H54 (cell line): ENCODE measurements at regions not wholly inside any gene's neighbourhood (a gene's known extent, or its start where the extent isn't known, plus 50 kb on each side); places are given as distances from the start of the nearest gene placed in this dataset.

Source experiments
- DNase-seq: peaks from one replicate; pipeline ENCODE4 v3.0.0; 2011; ENCODE audit warnings: low spot score, mixed read lengths; ENCODE audit not compliant: insufficient read length
- FAIRE-seq: peaks from 3 replicates; lab custom pipeline; 2011; peaks lifted over from hg19 to GRCh38; lab: Jason Lieb, UNC
- POLR2A ChIP-seq: IDR thresholded peaks from 2 replicates; pipeline ENCODE4 v1.6.1; 2011; ENCODE audit warnings: low read depth, mild to moderate bottlenecking, low read length

DNA sequence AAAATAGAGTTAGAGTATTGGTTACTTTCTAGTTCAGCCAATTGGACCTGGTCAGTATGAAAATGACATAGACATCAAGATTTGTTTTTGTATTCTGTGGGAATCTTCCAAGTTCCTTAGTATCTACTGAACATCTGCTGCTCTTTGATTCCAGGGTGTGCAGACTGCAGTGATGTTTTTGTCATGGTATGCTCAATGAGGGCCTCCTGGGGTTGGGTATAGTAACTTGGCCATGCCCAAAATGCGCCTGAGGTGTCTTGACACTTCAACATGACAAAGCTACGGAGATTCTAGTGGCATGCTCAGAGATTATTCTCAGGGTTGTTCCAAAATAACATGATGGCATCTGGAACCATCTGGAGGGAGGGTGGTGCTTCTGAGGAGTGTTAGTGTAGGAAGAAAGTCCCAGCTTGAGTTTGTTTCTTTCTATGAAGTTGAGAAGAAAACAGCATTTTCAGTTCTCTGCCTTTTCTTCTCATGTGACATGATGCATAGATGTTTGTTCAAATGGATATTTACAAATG is 313.5 kb upstream of the TBL1XR1 start:
- TF ChIP-seq POLR2A = no peak
- DNase-seq (no peak), FAIRE-seq (no peak)

DNA sequence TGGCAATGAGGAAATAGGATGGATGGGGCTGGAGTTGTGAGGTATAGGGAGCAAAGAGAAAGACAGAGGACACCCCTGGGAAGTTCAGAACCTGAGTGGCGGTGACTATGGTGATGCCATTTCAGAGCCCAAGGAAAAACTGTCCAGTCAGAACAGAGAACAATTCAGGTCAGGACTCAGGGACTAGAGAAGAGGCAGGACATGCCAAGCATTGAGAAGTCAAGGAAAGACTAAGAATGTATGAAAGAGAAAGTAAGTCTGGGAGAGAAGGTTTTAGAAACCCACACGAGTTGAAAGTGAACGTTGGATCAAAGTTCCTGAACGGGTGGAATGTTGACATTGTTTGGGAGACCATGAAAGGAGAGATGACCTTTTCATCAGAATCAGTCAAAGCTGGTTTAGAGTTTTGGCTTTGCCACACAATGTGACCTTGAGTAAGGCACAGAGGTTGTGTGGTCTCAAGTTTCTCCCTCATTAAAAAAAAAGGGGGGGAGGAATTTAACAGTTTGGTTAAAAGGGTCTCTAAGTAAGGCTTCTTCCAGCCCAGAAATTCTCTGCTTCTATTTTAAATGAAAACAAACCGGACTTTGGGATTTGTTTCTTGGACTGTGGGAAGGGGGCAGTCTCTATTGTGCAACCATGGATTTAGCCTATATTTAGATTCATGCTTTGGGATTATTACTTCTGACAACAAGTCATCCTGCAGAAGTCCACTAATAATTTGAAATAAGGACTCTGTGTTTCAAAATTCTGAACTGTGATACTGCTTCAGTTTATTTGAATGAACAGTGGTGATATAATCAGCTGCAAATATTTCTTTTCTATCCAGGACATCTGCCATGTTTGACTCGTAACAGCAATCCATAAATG is 315.9 kb upstream of the TBL1XR1 start:
- FAIRE-seq (no peak), DNase-seq (no peak)
- TF ChIP-seq POLR2A = no peak

DNA sequence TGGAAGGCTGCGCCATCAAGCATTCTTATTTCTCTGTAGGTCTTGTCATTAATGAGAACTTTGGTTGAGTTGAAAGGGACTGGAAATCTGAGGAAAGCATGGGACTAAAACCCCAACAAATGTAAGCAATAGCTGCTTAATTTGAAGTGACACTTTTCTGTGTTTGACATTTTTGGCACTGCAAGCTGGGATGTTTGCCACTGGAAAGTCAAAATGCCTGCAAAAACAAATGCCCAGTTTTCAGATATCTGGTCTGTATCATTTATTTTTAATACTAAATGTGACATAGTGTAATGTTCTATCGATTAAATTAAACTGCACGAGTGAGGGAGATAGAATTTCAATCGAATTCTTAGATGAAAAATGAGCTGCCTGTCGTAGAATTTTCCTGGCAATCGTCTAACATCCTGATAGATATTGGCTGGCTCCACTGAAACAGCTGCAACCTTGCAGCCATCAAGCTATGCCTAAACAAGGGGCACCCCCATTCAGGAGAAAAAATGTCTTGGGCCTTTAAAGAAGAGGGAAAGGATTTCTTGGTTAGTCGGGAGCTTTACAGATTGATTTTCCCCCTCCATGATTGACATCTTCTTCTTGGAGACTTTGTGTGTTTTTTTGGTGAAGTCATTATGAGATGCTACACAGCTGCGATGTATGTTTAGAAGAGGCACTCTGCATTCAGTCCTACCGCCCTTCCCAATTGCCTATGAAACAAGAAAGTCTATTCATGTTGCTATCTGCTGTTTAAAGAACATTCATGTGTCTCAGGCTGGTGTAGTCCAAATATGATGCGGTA is 316.7 kb upstream of the TBL1XR1 start:
- FAIRE-seq = no peak
- TF ChIP-seq POLR2A = no peak
- DNase-seq = no peak

DNA sequence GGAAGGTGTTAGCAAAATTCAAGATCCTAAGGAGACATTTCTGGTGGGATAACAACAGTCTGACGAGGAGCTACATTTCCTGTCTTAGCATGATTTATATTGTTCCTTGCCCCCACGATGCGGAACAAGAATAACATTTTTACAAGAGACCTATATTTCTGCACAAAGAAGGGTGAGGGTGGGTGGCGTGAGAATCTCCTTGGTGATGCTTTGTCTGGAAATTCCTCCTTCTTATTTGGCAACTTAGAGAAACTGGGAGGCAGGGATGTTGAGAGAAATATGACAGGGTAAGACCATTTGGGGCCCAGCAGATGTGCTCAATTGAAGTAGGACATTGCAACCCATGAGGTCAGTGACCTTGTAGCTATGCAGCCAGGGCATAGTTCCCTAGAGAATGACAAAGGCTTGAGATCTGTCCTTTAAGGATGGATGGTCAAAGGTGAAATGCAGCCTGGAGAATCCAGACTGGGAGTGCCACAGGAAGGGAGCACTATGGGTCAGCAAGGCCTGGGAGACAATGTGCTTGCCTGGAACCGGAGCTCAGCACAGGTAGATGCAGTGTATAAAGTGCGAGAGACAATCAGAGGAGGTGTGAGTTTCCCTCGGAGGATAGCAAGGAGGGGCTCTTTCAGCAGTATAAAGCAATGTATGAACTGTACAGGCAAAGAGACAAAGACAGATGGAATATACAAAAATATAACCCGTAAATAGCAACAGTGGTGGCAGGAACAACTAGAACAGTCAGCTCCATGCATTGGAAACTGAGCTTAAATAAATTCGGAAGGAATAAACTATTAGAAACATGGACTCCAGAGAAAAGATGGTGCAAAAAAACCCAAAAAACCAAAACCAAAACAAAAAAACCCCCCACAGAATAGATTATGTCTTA is 317.6 kb upstream of the TBL1XR1 start:
- DNase-seq = no peak
- FAIRE-seq = no peak
- no peak for TF ChIP-seq POLR2A

DNA sequence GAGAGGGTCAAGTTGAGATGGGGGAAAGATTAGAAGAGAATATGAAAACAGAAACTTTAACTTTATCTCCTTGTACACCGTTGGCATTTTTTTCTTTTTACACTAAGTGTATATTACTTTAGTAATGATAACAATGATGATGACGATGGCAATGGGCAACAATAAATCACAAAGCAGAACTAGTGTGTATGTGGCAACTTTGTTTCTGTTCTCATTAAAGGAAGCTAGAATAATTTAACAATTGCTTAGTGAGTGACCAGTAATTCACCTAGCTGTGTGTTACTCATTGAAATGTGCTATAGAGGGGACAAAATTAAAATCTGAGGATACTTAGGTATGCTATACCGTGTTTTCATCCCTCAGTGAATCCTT is 318.5 kb upstream of the TBL1XR1 start:
- DNase-seq (no peak), FAIRE-seq (no peak)
- no peak for TF ChIP-seq POLR2A

DNA sequence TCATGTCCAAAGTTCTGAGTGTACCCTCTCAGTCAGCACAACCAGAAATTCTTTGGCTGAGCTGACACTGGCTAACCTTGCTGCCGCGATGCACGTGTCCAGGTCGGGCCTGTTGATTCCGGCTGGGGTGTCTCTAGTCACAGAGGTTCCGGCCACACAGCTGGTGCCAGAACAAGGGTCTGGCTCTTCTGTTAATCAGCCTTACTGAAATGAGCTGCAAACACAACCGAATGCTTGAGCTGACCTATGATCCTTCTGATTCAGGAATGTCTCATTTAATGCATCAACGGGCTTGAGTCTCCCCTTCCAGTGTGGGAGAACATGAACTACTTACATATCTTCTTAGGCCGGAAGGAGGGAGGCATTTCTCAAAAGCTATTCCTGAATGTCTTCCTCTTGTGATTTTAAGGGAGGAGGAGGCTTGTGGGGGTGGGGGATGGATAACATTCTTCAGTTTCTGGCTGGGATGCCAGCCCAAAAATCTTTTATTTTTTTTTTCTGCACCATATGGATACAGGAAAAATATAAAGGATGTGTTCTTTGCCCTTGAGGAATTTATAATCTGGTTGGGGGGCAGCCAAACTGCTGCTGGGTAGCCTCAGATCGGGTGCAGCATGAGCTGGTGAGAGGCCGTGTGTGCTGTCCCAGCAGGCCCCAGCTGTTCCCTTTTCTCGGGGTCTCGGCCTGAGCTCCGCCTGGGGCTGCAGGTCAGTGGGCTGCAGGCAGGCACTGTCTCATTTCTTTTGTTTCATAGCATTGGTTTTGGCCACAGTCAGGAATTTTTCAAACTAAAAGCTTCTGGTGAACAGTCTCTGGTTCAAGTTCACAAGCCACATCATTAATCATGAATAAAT is 319.1 kb upstream of the TBL1XR1 start:
- no peak for FAIRE-seq
- no peak for TF ChIP-seq POLR2A
- DNase-seq = no peak

DNA sequence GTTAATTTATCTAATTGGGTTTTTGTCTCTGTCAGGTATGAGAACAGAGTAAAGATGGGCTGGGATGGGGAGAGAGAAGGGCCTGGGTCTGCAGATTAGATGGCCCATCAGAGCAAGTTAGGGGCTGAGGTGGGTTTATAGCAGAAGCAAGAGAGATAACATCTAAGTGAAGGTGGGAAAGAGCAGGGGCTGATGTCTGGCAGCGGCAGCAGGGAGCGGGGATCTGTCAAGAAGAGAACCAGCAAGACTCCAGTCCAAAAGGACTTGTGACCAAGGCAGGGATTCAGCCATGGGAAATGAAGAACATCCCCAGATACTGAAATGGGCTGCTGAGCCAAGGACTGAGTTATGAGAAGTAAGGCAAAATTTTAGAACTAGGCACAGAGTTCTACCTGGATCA is 320.6 kb upstream of the TBL1XR1 start:
- TF ChIP-seq POLR2A = no peak
- DNase-seq (no peak), FAIRE-seq (no peak)

DNA sequence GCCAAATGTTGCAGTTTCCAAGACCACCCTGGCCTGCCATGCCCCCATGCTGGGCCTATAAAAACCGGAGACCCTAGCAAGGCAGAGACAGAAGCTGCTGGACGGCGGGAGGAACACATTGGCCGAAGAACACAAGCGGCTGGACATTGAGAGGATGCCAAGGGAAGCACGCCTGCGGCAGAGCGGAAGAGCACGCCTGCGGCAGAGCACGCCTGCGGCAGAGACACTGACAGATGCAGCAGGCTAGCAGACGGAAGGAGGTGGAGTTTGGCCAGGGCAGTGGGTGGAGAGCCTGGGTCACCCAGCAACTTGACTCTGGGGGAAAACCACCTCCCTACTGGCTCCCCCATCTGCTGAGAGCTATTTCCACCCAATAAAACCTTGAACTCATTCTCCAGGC is 322.3 kb upstream of the TBL1XR1 start:
- FAIRE-seq = no peak
- TF ChIP-seq POLR2A = no peak
- no peak for DNase-seq

DNA sequence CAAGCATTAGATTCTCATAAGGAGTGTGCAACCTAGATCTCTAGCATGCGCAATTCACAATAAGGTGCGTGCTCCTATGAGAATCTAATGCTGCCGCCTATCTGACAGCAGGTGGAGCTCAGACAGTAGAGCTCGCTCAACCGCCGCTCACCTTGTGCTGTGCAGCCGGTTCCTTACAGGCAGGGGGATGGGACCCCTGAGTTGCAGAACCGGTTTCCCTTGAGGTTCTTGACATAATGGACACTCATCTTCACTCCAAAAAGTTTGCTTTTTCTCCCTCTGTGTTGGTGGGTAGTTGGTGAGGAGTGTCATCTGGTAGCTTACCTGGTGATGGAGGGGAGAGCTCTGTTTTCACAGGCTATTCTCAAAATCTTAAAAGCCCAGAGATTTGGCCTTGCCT is 324.0 kb upstream of the TBL1XR1 start:
- DNase-seq = no peak
- TF ChIP-seq POLR2A = no peak
- no peak for FAIRE-seq

DNA sequence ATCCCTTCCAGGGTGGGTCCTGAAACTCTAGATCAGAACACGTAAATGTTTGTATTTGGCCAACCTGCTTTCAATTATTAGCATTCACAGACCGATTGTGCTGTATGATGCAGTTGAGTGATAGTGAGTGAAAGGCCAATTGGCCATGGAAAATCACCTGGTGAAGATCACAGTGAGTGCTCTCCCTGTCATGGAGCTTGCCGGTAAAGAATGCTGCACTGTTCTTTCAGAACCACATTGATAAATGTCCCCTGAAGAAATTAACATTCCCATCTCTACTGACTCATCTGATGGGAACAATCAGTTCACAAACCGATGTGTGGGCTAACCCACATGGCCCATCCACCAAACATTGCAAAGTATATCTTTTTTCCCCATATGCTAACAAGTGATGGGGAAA is 324.8 kb upstream of the TBL1XR1 start:
- FAIRE-seq (no peak), DNase-seq (no peak)
- TF ChIP-seq POLR2A = no peak

DNA sequence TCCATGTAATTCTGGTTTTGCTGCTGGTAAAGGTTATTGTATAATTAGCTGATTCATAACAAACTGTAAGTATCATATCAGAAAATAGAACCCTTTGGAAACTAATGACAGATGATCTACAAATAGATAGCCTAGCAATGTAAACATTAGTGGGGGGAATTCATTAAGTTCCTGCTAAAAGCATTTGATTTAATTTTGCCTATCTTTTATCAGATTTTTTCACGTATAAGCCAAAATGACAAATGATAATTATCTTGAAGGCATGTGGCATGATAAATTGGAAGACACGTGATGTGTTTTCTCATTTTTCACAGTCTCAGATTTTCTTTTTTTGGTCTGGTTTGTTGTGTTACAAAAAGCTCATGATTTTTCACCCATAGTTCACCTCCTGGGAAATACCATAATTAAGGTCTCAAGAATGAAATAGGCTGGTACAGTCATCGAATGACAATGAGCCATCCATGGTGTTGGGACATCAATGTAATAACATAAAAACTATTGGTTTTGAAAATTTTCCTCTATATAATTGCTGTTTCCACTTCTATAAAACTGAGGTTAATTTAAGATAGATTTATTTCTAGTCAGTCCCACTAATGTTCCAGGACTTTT is 325.9 kb upstream of the TBL1XR1 start:
- FAIRE-seq = no peak
- no peak for TF ChIP-seq POLR2A
- no peak for DNase-seq

DNA sequence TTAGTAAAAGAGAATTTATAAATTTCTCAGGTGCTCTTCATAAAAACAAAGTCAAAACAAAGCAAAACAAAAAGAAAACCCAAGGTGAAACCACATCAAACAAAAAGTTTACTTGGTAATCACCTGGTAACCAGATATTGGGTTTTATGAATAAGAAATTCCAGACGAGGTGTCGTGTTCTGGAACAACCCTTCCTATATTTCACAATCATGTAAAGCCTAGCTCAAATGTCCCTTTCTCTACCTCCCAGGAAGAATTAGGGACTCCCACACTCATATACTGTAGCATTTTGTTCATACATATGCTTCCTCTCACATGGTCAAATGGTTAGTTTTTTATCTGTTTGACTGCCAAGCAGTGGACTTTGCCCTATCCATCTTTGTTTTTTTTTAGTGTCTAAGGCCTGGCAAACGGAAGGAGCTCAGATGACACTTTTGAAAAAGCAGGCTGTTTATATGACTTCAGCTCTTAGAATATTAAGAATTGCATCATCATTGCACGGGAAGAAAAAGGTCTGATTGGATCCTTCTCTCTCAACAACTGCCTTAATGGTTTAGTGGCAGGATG is 326.7 kb upstream of the TBL1XR1 start:
- no peak for TF ChIP-seq POLR2A
- no peak for DNase-seq
- no peak for FAIRE-seq

DNA sequence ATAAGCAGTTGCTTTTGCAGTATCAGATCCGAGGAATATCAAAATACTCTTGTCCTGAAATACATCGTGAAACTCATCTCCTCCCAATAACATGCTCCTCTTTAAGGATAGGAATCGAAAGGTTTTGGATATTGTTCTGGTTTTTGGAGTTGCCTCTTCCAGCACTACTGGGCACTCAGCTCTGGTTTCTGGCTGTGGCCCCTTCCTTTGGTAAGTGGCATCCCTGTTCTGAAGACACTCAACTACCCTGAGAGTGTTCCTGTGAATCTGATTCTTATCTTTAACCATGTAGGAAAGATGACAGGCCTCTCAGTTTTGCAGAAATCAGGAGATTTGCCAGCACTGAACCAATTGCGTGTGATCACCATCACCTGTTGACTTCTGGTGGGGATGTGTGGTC is 327.5 kb upstream of the TBL1XR1 start:
- DNase-seq (no peak), FAIRE-seq (no peak)

More for the DNA sequence above, 327.5 kb upstream of the TBL1XR1 start:
- TF ChIP-seq POLR2A = no peak
